ENCODE measurements at regions not wholly inside any gene's neighbourhood (a gene's known extent, or its start where the extent isn't known, plus 50 kb on each side); places are given as distances from the start of the nearest gene placed in this dataset.
A peak's percentile ranks its signal among the peaks of the same experiment; 100 is the strongest.
"Not testable (repeated sequence)": the region's sequence is repeated elsewhere in the genome, so short reads cannot be mapped to it uniquely, and the experiment has no call there.

- DNase-seq (ENCODE audit: low read depth), result no peak
These were observed 68.7 kb downstream of the VSIG4 start for GRCh38 chrX:65971151-65971550.

DNA sequence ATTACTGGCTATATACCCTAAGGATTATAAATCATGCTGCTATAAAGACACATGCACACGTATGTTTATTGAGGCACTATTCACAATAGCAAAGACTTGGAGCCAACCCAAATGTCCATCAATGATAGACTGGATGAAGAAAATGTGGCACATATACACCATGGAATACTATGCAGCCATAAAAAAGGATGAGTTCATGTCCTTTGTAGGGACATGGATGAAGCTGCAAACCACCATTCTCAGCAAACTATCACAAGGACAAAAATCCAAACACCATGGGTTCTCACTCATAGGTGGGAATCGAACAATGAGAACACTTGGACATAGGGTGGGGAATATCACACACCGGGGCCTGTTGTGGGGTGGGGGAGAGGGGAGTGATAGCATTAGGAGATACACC is 72.7 kb downstream of the VSIG4 start:
- DNase-seq (ENCODE audit: low read depth), result not testable (repeated sequence)

DNA sequence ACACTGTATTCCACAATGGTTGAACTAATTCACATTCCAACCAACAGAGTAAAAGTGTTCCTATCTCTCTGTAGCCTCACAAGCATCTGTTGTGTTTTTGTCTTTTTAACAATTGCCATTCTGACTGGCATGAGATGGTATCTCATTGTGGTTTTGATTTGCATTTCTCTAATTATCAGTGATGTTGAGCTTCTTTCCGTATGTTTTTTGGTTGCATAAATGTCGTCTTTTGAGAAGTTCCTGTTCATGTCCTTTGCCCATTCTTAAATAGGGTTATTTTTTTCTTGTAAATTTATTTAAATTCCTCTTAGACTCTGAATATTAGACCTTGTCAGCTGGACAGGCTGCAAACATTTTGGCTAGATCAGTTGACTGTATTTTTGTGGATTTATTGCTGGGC is 78.2 kb downstream of the VSIG4 start:
- no peak for DNase-seq (ENCODE audit: low read depth)

GRCh38 chrX:65948103-65948502 is 91.8 kb downstream of the VSIG4 start:
- no peak for DNase-seq (ENCODE audit: low read depth)

- no peak for DNase-seq (ENCODE audit: low read depth)
These were observed 98.1 kb downstream of the VSIG4 start for GRCh38 chrX:65941775-65942174.

DNA sequence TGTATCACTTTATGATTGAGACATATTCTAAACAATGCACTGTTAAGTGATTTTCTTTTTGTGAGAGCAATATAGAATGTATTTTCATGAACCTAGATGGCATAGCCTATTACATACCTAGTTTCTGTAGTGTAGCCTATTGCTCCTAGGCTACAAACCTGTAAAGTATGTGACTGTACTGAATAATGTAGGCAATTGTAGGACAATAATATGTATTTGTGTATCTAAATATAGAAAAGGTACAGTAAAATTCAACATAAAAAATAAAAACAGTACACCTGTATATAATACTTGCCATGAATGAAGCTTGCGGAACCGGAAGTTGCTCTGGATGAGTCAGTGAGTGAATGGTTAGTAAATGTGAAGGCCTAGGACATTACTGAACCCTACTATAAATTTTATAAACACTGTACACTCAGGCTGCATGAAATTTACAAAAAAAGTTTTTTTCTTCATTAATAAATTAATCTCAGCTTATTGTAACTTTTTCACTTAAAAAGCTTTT is 106.7 kb downstream of the VSIG4 start:
- no peak for DNase-seq (ENCODE audit: low read depth)

DNA sequence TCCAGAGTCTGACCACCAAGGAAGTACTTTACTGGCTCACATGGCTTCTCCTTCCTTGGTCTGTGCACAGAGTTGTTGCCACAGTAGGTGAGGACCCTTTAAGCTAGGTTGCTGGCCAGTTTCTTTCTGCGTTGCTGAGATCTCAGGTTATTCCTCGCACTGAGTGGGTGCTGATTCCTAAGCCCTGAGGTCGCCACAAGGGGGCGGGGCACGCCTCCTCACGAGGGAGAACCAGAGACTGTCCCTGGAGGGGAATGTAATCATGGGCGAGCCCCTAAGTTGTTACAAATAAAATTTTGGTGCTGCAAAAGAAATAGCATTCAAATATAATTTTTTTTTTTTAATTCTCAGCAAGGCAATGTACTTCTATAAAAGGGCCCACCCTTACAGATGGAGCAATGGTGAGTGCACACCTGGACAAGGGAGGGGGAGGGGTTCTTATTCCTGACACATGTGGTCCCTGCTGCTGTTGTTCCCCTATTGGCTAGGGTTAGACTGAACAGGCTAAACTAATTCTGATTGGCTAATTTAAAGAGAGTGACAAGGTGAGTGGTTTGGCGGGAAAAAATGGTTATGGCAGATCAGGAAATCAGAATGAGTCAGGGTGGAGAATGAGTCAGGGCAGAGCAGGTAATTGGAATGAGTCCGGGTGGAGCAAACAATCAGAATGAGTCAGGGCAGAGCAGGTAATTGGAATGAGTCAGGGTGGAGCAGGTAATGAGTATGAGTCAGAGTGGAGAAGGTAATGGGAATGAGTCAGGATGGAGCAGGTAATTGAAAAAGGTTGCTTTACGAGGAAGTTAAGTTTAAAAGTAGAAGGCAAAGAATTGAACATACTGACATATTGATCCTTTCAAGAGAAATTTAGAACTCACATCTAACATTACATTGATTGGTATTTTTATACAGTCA is 107.5 kb downstream of the VSIG4 start:
- peak; percentile 0 for DNase-seq (ENCODE audit: low read depth)

GRCh38 chrX:65928522-65928921 is 111.4 kb downstream of the VSIG4 start:
- DNase-seq (ENCODE audit: low read depth), result no peak

- DNase-seq (ENCODE audit: low read depth), result not testable (repeated sequence)
These were observed 112.5 kb downstream of the VSIG4 start for GRCh38 chrX:65927386-65927785.

DNA sequence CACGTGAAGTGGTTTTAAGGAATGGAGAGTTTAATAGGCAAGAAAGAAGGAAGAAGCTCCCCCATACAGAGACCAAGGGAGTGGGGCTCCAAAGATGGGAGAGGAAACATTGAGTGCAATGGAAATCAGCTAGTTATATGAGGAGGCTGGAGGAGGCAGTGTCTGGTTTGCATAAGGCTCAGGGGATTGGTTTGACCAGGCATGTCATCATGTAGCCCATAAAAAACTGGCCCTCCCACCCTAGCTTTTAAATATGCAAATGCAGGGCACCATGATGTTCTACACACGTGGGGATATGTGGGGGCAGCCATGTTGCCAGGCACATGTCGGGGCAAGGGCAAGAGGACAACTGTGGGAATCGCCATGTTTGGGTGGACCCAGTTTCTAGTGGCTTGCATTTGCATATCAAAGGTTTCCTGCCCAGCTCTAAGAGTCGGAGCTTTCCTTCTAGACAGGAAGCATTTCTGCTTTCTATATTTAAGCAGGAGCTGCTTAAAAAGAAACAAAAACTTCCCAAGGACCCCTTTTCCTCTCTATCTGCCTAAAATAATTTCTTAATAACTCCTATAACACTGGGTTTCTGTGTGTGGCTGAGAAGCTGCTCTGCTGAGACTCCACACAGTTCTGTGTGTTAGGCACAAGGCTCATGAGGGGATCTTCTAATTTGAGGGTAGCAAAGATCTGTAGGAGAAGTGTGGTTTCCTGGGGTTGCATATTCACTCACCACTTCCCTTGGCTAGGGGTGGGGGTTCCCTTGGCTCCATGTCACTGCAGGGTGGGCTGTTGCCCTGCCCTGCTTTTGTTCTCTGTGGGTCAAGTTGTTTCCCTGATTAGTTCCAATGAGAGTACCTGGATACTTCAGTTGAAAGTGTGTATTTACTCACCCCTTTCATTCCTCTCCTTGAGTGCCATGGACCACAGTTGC is 113.5 kb downstream of the VSIG4 start:
- DNase-seq (ENCODE audit: low read depth), result no peak

- DNase-seq (ENCODE audit: low read depth), result no peak
These were observed 114.3 kb downstream of the VSIG4 start for GRCh38 chrX:65925592-65925991.

GRCh38 chrX:65925005-65925404 is 114.9 kb downstream of the VSIG4 start:
- DNase-seq (ENCODE audit: low read depth), result no peak

- DNase-seq (ENCODE audit: low read depth), result no peak
These were observed 118.5 kb downstream of the VSIG4 start for GRCh38 chrX:65921363-65921762.

- no peak for DNase-seq (ENCODE audit: low read depth)
These were observed 119.3 kb downstream of the VSIG4 start for GRCh38 chrX:65920620-65921019.

DNA sequence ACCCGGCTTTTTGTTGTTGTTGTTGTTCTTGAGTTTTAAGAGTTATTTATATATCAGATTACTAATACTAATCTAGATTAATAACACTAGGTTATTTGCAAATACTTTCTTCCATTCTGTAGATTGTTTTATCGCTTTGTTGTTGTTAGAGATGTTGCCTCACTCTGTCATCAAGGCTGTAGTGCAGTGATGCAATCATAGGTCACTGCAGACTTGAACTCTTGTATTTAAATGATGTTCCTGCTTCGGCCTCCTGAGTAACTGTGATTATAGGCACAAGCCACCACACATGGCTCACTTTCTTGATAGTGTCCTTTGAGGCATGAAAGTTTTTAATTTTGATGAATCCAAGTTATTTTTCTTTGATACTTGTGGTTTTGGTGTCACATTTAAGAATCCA is 129.0 kb downstream of the VSIG4 start:
- DNase-seq (ENCODE audit: low read depth), result no peak

GRCh38 chrX:65903750-65904149 is 136.1 kb downstream of the VSIG4 start:
- DNase-seq (ENCODE audit: low read depth), result no peak

GRCh38 chrX:65902011-65902410 is 137.9 kb downstream of the VSIG4 start:
- DNase-seq (ENCODE audit: low read depth), result no peak

DNA sequence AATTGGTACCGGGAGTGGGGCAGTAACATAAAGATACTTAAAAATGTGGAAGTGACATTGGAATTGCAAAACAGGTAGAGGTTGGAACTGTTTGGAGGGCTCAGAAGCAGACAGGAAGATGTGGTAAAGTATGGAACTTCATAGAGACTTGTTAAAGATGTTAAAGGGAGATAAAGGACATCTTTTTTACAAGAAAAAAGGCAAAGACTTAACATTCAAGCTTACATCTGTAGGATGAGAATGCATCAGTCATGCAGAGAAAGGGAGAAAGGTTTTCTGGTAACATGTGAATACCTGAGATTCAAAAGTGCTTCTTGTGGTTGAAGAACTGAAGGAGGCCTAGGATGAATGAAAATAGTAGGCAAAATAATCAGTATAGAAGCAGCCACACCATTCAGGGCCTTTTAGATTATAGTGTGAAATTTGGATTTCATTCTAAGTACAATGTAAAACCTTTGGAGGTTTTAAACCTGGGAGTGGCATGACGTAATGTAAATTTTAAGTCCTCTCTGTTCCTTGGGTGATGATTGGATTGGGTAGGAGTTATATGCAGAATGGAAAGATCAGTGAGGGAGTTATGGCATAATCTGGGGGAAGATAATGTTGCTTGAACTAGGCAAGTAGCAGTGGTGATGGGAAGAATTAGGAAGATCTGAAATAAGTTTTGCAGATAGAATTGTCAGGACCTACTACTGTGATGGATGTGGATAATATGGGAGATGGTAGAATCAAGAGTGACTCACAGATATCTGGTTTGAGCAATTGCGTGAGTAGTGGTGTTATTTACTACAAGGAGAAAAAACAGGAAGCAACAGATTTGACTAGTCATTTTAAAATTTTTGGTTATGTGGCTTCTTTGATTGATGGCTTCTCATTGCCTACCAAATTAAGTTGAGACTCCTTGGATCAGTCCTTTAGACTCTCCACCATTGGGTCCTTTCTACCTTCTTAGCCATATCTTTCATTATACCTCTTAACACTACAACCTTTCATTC is 138.7 kb downstream of the VSIG4 start:
- no peak for DNase-seq (ENCODE audit: low read depth)

GRCh38 chrX:65894133-65894532 is 145.7 kb downstream of the VSIG4 start:
- no peak for DNase-seq (ENCODE audit: low read depth)

DNA sequence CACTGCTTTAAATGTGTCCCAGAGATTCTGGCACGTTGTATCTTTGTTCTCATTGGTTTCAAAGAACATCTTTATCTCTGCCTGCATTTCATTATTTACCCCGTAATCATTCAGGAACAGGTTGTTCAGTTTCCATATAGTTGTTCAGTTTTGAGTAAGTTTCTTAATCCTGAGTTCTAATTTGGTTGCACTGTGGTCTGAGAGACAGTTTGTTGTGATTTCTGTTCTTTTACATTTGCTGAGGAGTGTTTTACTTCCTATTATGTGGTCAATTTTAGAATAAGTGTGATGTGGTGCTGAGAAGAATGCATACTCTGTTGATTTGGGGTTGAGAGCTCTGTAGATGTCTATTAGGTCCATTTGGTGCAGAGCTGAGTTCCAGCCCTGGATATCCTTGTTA is 148.1 kb downstream of the VSIG4 start:
- not testable (repeated sequence) for DNase-seq (ENCODE audit: low read depth)

DNA sequence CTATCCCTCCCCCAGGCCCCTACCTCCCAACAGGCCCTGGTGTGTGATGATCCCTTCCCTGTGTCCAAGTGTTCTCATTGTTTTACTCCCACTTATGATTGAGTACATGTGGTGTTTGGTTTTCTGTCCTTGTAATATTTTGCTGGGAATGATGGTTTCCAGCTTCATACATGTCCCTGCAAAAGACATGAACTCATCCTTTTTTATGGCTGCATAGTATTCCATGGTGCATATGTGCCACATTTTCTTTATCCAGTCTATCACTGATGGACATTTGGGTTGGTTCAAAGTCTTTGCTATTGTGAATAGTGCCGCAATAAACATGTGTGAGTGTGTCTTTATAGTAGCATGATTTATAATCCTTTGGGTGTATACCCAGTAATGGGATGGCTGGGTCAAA is 151.7 kb downstream of the VSIG4 start:
- DNase-seq (ENCODE audit: low read depth), result not testable (repeated sequence)
